HG03280 (cell line): ENCODE measurements at regions not wholly inside any gene's neighbourhood (a gene's known extent, or its start where the extent isn't known, plus 50 kb on each side); places are given as distances from the start of the nearest gene placed in this dataset.

Experiments used
- ATAC-seq: cut with Tn5 transposase; IDR thresholded peaks from one replicate; pipeline ENCODE4 v1.9.1; 2021; ENCODE audit warnings: mild to moderate bottlenecking, moderate library complexity; ENCODE audit not compliant: unreplicated experiment

- no peak for ATAC-seq
Observed at GRCh38 chr6:153800580-153801188, 238.4 kb upstream of the OPRM1 start.

GRCh38 chr6:153790876-153791473 lies 248.1 kb upstream of the OPRM1 start:
- ATAC-seq = no peak

DNA sequence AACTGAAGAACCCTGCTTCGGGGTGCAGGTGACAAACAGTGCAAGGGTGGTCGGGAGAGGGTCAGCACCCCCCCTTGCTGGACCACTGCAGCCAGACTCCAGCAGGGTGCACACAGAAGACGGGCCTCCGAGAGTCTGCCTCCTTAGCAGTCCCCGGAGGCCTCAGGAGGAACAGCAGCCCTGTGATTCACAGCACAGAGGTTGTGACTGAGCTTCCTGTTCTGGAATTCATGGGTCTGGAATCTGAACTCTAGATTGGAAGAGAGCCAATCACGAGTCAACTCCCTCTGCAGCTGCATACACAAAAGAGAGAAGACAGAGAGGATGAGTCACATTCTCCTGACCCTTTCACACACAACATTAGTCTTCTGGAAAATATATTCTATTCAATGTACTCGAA lies 249.0 kb upstream of the OPRM1 start:
- ATAC-seq = no peak

GRCh38 chr6:153787341-153787606 lies 251.8 kb upstream of the OPRM1 start:
- ATAC-seq = no peak

GRCh38 chr6:153781306-153781705 lies 257.7 kb upstream of the OPRM1 start:
- ATAC-seq = no peak

DNA sequence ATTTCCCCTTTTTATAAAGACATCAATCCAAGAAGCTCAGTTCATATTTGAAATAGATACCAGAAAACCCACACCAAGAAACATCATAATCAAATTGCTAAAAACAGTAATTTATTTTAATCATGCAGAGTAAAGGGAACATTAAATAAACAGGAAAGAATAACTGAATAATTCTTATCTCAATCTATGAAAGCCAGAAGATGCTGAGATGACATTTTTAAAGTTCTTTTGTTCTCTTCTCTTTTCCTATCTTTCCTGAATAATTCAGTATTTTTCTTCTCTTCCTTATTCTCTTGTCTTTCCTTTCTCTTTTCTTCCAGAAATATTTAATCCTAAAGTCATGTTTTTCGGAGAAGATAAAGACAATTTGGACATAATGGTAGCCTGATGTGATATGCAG lies 259.0 kb upstream of the OPRM1 start:
- no peak for ATAC-seq

GRCh38 chr6:153778216-153778615 lies 260.8 kb upstream of the OPRM1 start:
- no peak for ATAC-seq

- no peak for ATAC-seq
Observed at GRCh38 chr6:153771577-153771976, 267.5 kb upstream of the OPRM1 start.

DNA sequence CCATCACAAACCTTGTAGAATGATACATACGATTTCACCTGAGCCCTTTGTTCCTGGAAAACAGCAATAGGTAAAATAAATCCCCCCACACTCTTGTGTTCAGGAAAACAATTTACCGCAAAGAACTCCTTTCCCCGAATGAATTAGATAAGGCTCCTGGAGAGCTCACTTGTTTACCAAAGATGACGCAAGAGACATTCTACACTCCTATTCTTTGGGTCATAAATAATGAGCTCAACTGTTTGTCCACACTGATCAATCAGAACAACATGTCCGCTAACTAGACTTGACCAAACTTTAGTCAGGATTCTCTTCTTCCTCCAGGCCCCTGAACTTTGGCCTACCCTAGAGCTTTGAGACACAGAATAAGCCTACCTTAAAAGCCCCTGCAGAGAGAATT lies 271.9 kb upstream of the OPRM1 start:
- ATAC-seq = no peak

DNA sequence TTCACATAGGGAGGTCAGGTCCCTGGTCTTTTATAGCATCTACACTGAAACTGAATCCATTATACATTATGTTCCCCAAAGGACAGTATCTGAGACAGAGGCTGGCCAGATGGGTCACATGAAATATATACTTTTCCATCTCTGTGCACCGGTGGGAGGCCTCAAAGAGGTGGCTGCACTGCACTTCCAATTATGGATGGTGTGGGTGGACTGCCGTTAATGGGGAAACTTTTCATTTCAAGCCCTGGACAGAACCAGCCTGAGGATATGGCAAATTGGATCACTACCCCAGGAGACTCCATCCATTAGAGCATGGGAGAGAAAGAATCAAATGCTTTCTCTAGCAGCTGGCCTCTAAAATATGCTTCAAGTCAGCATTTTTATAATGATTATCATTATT lies 280.5 kb upstream of the OPRM1 start:
- no peak for ATAC-seq

GRCh38 chr6:153735761-153736160 lies 303.3 kb upstream of the OPRM1 start:
- ATAC-seq = no peak

DNA sequence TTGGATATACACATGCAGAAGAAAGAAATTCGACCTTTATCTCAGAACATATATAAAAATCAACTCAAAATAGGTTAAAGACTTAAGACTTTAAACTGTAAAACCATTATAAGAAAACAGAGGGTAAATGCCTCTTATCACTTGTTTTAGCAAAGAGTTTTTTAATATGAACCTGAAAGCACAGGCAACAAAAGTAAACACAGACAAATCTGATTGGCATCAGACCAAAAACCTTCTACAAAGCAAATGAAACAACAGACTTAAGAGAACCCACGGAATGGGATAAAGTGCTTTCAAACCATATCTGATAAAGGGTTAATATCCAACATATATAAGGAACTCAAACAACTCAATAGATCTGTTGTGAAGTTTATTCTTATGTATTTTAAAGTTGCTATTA lies 309.9 kb upstream of the OPRM1 start:
- ATAC-seq = no peak

GRCh38 chr6:153727885-153728284 lies 311.2 kb upstream of the OPRM1 start:
- ATAC-seq = no peak

DNA sequence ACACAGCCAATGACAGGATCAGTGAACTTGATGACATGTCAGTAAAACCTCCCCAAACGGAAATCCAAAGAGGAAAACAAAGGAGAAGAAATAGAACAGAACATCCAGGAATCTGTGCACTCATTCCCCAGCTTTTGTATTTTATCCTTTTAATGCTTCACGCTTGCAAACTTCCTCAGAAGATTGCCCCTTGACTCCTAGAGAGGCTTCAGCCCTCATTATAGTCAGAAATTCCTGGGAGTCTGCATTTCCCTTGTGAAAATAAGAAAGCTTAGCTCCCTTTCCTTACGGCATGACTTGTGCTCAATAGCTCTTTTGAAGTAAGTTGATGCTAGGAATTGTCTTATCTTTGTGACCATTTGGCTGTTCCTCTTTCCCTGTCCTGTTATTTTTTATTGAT lies 313.6 kb upstream of the OPRM1 start:
- no peak for ATAC-seq

DNA sequence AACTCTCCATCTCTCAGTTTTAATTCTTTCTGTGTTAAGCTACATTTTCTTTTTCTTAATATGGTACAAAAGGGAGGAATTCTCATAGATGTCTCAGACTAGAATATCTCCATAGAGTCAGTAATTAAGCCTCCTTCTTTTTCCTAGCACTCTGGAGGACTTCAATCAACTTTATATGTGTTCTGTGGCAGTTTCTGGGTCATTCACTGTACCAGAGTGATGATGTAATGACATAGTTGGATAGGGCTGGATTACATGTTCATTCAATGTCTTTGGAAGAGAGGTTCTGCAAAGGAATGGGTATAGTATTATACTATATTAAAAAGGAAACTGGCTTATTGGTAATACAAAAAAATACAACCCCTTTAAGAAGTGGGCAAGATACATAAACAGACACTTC lies 318.3 kb upstream of the OPRM1 start:
- ATAC-seq = no peak

GRCh38 chr6:153705429-153705828 lies 333.6 kb upstream of the OPRM1 start:
- no peak for ATAC-seq

GRCh38 chr6:153702671-153703070 lies 336.4 kb upstream of the OPRM1 start:
- ATAC-seq = no peak

GRCh38 chr6:153698637-153699036 lies 340.4 kb upstream of the OPRM1 start:
- no peak for ATAC-seq

DNA sequence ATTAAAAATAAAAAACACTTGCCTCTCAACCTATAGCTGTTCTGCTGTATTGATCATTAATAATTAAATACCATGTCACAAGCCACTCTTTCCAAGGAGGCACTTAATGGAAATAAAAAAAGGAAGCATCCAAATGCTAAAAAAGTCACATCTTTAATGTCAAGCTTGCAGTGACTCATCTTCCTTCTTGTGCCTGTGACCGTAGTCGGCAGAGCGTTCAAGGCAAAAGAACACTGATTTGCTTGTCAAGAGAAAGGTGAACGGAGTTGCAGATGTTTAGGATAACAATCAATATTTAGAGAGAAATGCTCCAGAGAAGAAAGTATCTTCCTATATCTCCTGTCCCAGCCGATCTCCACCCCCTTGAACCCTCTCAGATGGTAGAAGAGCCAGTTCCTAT lies 341.0 kb upstream of the OPRM1 start:
- ATAC-seq = no peak

DNA sequence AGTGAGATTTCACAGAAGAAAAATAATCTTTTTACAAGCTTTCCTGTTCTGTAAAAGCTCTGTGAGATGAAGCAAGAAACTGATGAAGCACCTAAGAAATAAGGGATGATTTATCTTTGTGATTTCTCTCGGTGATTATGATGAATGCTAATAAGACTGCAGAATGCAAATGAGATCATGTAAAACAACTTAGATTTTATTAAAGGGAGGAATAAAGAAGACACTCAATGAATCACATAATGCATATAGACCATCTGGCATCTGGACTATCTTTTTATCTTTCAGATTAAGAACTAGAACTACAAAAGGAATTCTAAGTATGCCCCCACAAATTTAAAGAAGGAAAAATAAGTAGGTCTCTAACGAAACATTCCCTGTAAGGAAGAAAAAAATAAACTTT lies 361.5 kb upstream of the OPRM1 start:
- ATAC-seq = no peak

- ATAC-seq = no peak
Observed at GRCh38 chr6:153673750-153674149, 365.3 kb upstream of the OPRM1 start.

DNA sequence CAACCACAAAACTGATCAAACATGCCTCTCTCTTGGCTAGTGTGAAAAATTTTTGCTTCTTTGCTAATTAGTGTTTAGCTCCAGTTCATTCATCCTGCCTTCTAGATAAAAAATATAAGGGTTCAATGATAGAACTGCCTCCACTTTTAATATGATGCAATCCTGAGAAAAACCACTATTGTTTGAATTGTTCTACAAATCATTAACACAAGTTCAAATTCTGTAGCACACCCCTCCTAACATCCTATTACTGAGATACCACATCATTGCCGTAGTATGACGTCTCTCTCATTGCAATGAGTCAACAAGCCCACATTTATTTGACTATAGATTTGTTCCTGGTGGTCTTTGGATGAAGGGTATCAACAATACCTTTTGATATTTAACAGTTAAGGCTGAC lies 365.8 kb upstream of the OPRM1 start:
- no peak for ATAC-seq

GRCh38 chr6:153670403-153671026 lies 368.5 kb upstream of the OPRM1 start:
- no peak for ATAC-seq
